Cardiac muscle cell (in vitro differentiated cells and primary cell): ENCODE measurements at regions not wholly inside any gene's neighbourhood (a gene's known extent, or its start where the extent isn't known, plus 50 kb on each side); places are given as distances from the start of the nearest gene placed in this dataset.

ENCODE experiments used
- DNase-seq, 2 donors: peaks; one replicate each; pipeline versions ENCODE4 v3.0.0 to v3.0.0-alpha.2; 2010 to 2017; ENCODE audit warnings: low read depth in 1 of 2, low spot score in 1 of 2
- H3K27ac ChIP-seq: fragments of 200-600 bp; sonication (generic); 2 replicates; pipeline ENCODE4 v1.5.1; 2016
- H3K27me3 ChIP-seq: fragments of 200-600 bp; sonication (generic); 2 replicates; pipeline ENCODE4 v1.6.0; 2016; ENCODE audit warnings: control low read depth
- H3K36me3 ChIP-seq: fragments of 200-600 bp; sonication (generic); 2 replicates; pipeline ENCODE4 v1.5.1; 2016; ENCODE audit warnings: control low read depth
- H3K4me1 ChIP-seq: fragments of 200-600 bp; sonication (generic); 2 replicates; pipeline ENCODE4 v1.8.1; 2017; ENCODE audit warnings: low read depth, mild to moderate bottlenecking, mixed run types
- H3K4me3 ChIP-seq: fragments of 200-600 bp; sonication (generic); 2 replicates; pipeline ENCODE4 v1.5.1; 2016; ENCODE audit warnings: mild to moderate bottlenecking
- H3K9me3 ChIP-seq: fragments of 200-600 bp; sonication (generic); 2 replicates; pipeline ENCODE4 v1.5.1; 2017; ENCODE audit warnings: low read depth, mild to moderate bottlenecking, control low read depth
- TF ChIP-seq, protein P1 (sequence below): IDR thresholded peaks from 2 replicates; pipeline ENCODE4 v1.5.1; 2012; ENCODE audit warnings: low read depth, mild to moderate bottlenecking, low read length

DNA sequence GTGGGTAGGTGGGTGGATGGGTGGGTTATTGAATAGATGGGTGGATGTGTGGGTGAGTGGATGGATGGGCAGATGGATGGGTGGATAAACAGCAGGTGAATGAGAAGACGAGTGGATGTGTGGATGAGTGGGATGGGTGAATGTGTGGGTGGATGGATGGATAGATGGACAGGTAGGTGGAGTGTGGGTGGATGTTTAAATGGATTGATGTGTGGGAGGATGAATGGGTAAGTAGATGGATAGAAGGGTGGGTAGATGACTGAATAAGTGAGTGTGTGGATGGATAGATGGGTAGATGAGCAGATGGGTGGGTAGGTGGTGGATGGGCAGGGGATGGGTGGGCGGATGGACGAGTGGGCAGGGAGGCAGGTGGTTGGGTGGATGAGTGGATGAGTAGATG, 397.6 kb upstream of the IRX4 start:
- Histone ChIP-seq H3K27me3 (no peaks in the 10 kb centered on the region), H3K36me3 (no peaks in the 10 kb centered on the region), H3K9me3 (no peaks in the 10 kb centered on the region), H3K27ac (no peak overlapping the region), H3K4me3 (no peak overlapping the region), H3K4me1 (no peaks in the 10 kb centered on the region)
- DNase-seq, result no peak
- TF ChIP-seq, protein P1, sequence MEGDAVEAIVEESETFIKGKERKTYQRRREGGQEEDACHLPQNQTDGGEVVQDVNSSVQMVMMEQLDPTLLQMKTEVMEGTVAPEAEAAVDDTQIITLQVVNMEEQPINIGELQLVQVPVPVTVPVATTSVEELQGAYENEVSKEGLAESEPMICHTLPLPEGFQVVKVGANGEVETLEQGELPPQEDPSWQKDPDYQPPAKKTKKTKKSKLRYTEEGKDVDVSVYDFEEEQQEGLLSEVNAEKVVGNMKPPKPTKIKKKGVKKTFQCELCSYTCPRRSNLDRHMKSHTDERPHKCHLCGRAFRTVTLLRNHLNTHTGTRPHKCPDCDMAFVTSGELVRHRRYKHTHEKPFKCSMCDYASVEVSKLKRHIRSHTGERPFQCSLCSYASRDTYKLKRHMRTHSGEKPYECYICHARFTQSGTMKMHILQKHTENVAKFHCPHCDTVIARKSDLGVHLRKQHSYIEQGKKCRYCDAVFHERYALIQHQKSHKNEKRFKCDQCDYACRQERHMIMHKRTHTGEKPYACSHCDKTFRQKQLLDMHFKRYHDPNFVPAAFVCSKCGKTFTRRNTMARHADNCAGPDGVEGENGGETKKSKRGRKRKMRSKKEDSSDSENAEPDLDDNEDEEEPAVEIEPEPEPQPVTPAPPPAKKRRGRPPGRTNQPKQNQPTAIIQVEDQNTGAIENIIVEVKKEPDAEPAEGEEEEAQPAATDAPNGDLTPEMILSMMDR, result no peak

DNA sequence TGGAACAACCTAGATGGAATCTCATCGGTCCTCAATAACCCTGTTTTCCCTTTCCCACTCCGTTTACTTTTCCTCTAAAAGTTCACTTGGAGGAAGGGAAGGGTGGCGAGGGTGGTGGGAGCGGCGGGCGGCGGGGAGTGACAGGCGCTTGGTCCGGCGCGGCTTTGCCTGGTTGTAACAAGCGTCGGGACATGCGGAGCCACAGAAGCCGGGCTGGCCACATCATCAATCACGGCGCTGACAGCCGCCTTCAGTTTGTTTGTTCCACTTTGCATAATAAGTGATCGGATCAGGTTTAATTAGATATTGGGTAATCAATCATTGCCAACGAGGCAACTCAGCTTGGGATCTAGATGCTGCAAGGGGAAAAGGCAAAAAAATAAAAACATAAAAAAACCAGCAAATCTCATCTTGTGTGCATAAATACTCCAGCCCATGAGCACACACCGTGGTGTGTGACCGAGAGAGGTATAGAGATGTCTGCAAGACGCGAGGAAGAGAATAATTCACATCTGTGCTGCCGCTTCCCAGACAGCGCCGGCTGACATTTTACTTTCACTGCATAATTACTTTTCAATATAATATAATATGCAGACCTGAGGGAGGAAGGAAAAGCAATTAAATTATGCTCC, 396.2 kb upstream of the IRX4 start:
- H3K27ac ChIP-seq, result no peak overlapping the region
- no peaks in the 10 kb centered on the region for H3K27me3 ChIP-seq
- no peaks in the 10 kb centered on the region for H3K4me1 ChIP-seq
- H3K36me3 ChIP-seq, result no peaks in the 10 kb centered on the region
- no peak overlapping the region for H3K4me3 ChIP-seq
- TF ChIP-seq, protein P1, result no peak
- H3K9me3 ChIP-seq, result no peaks in the 10 kb centered on the region
- DNase-seq, result no peak

DNA sequence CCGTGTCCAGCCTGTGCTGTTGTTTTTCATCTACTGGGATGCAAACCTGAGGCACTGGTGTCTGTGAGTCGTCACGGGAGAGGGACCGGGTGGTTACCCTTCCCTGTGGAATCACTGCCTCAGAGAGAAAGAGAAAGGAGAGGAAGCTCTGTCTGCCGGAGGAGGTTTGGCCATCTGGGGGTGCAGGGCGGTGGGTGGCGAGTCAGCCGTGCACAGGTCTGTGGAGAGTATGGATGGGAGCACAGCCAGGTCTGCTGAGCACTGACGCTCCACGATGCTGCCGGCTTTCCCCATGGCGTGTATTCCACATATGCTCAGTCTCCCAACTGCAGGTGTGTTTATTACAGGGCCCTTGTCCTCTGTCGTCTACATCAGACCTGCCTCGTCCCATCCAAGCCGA, 395.2 kb upstream of the IRX4 start:
- H3K4me3 ChIP-seq, result no peak overlapping the region
- no peaks in the 10 kb centered on the region for H3K27me3 ChIP-seq
- H3K27ac ChIP-seq, result no peak overlapping the region
- TF ChIP-seq, protein P1, result no peak
- H3K36me3 ChIP-seq, result no peaks in the 10 kb centered on the region
- no peak for DNase-seq
- H3K4me1 ChIP-seq, result no peaks in the 10 kb centered on the region
- H3K9me3 ChIP-seq, result no peaks in the 10 kb centered on the region

- DNase-seq, result no peak
- H3K36me3 ChIP-seq, result no peaks in the 10 kb centered on the region
- no peak overlapping the region for H3K4me3 ChIP-seq
- no peak overlapping the region for H3K27ac ChIP-seq
- TF ChIP-seq, protein P1, result no peak
- no peaks in the 10 kb centered on the region for H3K4me1 ChIP-seq
- no peaks in the 10 kb centered on the region for H3K27me3 ChIP-seq
- no peaks in the 10 kb centered on the region for H3K9me3 ChIP-seq
Measured at GRCh38 chr5:2276101-2276500, 393.4 kb upstream of the IRX4 start.

DNA sequence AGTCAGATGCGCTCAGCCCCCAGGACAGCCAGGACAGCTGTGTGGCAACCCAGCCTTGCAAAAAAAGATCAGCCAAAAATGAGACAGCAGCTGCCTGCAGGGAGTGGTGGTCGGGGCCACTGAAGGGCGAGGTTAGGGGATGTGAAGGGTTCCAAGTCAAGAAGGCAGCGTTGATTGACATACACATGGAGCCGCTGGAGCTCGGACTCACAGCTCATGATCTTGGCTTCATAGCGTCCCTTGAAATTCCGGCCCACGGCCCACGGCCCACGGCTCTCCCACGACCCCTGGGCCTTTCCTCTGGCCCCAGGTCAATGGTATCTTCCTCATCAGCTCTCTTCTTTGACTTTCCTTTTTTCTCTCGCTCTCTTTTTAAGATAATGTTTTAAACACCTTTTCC, 390.0 kb upstream of the IRX4 start:
- no peak for DNase-seq
- no peak overlapping the region for H3K4me3 ChIP-seq
- TF ChIP-seq, protein P1, result no peak
- H3K36me3 ChIP-seq, result no peaks in the 10 kb centered on the region
- no peaks in the 10 kb centered on the region for H3K4me1 ChIP-seq
- no peaks in the 10 kb centered on the region for H3K27me3 ChIP-seq
- H3K27ac ChIP-seq, result no peak overlapping the region
- H3K9me3 ChIP-seq, result no peaks in the 10 kb centered on the region
